ENCODE measurements at regions not wholly inside any gene's neighbourhood (a gene's known extent, or its start where the extent isn't known, plus 50 kb on each side); places are given as distances from the start of the nearest gene placed in this dataset.
A peak's percentile ranks its signal among the peaks of the same experiment; 100 is the strongest.
"Not testable (repeated sequence)": the region's sequence is repeated elsewhere in the genome, so short reads cannot be mapped to it uniquely, and the experiment has no call there.

DNA sequence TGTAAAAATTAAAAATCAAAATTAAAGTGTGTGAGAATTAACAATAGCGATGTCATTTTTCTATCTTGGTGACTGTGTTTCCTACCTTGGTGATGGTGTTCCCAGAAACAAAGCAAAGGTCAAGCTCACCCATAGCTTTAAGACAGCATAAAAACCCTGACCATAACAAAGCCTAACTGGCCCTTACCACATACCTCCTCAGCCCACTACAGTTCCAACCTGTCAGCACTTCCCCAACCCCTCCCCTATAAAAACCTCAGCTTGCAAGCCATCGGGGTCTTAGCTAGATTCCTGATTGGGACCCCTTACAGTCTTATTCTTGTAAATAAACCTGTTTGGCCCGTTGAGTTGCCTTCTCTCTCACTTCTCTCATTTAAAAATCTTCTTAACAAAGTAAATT, 484.4 kb upstream of the PCDH20 start:
- Histone ChIP-seq H3K4me3 (no peak overlapping the region), H3K9me3 (no peaks in the 10 kb centered on the region), H3K36me3 (no peaks in the 10 kb centered on the region), H3K27me3 (no peaks in the 10 kb centered on the region), H3K27ac (no peak overlapping the region), H3K4me1 (no peaks in the 10 kb centered on the region)
- TF ChIP-seq EP300 (IDR thresholded peaks at IDR 0.05) (no peak), CTCF (IDR thresholded peaks at IDR 0.05) (no peak), POLR2A (IDR thresholded peaks at IDR 0.05) (no peak)
- WGBS, 2 donors: 39 to 40% methylated on average over 3 of the region's 3 CpGs
- DNase-seq (ENCODE audit: low spot score in 2 of 2): no peak

DNA sequence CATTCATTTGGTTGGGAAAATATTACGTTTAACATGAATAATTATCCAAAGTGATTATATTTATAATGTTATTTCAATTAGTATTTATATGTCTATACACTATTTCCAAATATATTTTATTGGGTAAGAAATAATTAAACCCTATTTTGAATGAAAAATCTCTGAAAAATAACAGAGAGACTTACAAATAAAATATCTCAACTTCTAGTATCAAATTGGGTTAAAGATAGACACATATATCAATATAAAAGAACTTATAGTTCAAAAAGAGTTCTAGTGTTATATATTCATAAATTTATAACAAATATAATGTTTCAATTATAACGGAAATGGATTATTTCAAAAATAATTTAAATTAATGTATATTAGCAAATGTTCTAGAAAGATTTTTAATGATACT, 482.6 kb upstream of the PCDH20 start:
- no peak for TF ChIP-seq EP300 (IDR thresholded peaks at IDR 0.05)
- TF ChIP-seq POLR2A (IDR thresholded peaks at IDR 0.05): no peak
- TF ChIP-seq CTCF (IDR thresholded peaks at IDR 0.05): no peak
- Histone ChIP-seq H3K27me3 (no peaks in the 10 kb centered on the region), H3K4me3 (no peak overlapping the region), H3K9me3 (no peaks in the 10 kb centered on the region), H3K4me1 (no peaks in the 10 kb centered on the region), H3K36me3 (no peaks in the 10 kb centered on the region), H3K27ac (no peak overlapping the region)
- 64 to 96% methylated on average over 2 of the region's 2 CpGs for WGBS, 2 donors
- no peak for DNase-seq (ENCODE audit: low spot score in 2 of 2)

GRCh38 chr13:61891401-61891800, 475.8 kb upstream of the PCDH20 start:
- H3K9me3 ChIP-seq: no peaks in the 10 kb centered on the region
- no peak overlapping the region for H3K27ac ChIP-seq
- TF ChIP-seq CTCF (IDR thresholded peaks at IDR 0.05) (no peak), POLR2A (IDR thresholded peaks at IDR 0.05) (no peak)
- DNase-seq (ENCODE audit: low spot score in 2 of 2): no peak
- H3K36me3 ChIP-seq: no peaks in the 10 kb centered on the region
- H3K27me3 ChIP-seq: no peaks in the 10 kb centered on the region
- H3K4me1 ChIP-seq: no peaks in the 10 kb centered on the region
- H3K4me3 ChIP-seq: no peak overlapping the region

GRCh38 chr13:61884830-61885229, 469.2 kb upstream of the PCDH20 start:
- Histone ChIP-seq H3K9me3 (no peaks in the 10 kb centered on the region), H3K36me3 (no peaks in the 10 kb centered on the region), H3K27ac (no peak overlapping the region), H3K27me3 (no peaks in the 10 kb centered on the region), H3K4me1 (no peaks in the 10 kb centered on the region), H3K4me3 (no peak overlapping the region)
- 76 to 81% methylated on average over 4 of the region's 4 CpGs for WGBS, 2 donors
- no peak for DNase-seq (ENCODE audit: low spot score in 2 of 2)
- TF ChIP-seq POLR2A (IDR thresholded peaks at IDR 0.05): no peak
- no peak for TF ChIP-seq CTCF (IDR thresholded peaks at IDR 0.05)
- TF ChIP-seq EP300 (IDR thresholded peaks at IDR 0.05): no peak

GRCh38 chr13:61880578-61881283, 465.1 kb upstream of the PCDH20 start:
- Histone ChIP-seq H3K9me3 (peaks cover 0 to 11% (median 0%) of the 10 kb centered on the region in 4 donors), H3K4me3 (no peak overlapping the region), H3K27ac (no peak overlapping the region), H3K36me3 (no peaks in the 10 kb centered on the region), H3K27me3 (no peaks in the 10 kb centered on the region), H3K4me1 (no peaks in the 10 kb centered on the region)
- TF ChIP-seq EP300 (IDR thresholded peaks at IDR 0.05): no peak
- TF ChIP-seq POLR2A (IDR thresholded peaks at IDR 0.05): no peak
- peak in 2 of 5 experiments; percentile 21 to 26 for TF ChIP-seq CTCF (IDR thresholded peaks at IDR 0.05)
- DNase-seq (ENCODE audit: low spot score in 2 of 2): no peak
- WGBS, 2 donors: 53 to 60% methylated on average over 3 of the region's 3 CpGs

- not testable (repeated sequence) for H3K4me1 ChIP-seq; H3K4me3 ChIP-seq; H3K27ac ChIP-seq; H3K27me3 ChIP-seq; H3K36me3 ChIP-seq; DNase-seq (ENCODE audit: low spot score in 2 of 2)
- peaks cover 0 to 26% (median 0%) of the 10 kb centered on the region in 4 donors for H3K9me3 ChIP-seq
- WGBS, 2 donors: 76 to 79% methylated on average over 4 of the region's 4 CpGs
These were observed 462.9 kb upstream of the PCDH20 start for GRCh38 chr13:61878565-61878964.
